ENCODE measurements at regions not wholly inside any gene's neighbourhood (a gene's known extent, or its start where the extent isn't known, plus 50 kb on each side); places are given as distances from the start of the nearest gene placed in this dataset.

GRCh38 chr19:32017176-32017953 is 328.0 kb upstream of the ZNF507 start:
- Histone ChIP-seq H3K4me1 (ENCODE audit: control insufficient read depth in 1 of 2, insufficient read depth in 2 of 2, low read depth in 1 of 2, low read length in 1 of 2) (peaks cover 0 to 3% of the 10 kb centered on the region in 2 experiments; a peak in 1 of 4 replicates), H3K4me3 (ENCODE audit: low read depth in 2 of 2, low read length in 1 of 2) (no peak overlapping the region), H3F3A (replicated peaks; ENCODE audit: insufficient read depth) (no peaks in the 10 kb centered on the region), H3K9ac (no peak overlapping the region), H2AFZ (ENCODE audit: low read depth) (no peak overlapping the region), H3K36me3 (replicated peaks in 1 of 2; ENCODE audit: control insufficient read depth in 1 of 2, insufficient read depth in 2 of 2, low read length in 1 of 2) (no peaks in the 10 kb centered on the region), H3K79me2 (ENCODE audit: insufficient read depth) (no peaks in the 10 kb centered on the region), H3K27me3 (ENCODE audit: insufficient read depth) (no peaks in the 10 kb centered on the region), H3K4me2 (no peak overlapping the region), H3K9me3 (no peaks in the 10 kb centered on the region), H4K20me1 (ENCODE audit: insufficient read depth) (no peaks in the 10 kb centered on the region), H3K9me2 (no peaks in the 10 kb centered on the region), H3K27ac (ENCODE audit: low read depth in 2 of 2, low read length in 1 of 2) (no peak overlapping the region)
- ChIA-PET CTCF (no interaction called here), POLR2A (no interaction called here)
- DNase-seq = no peak
- 20% methylated on average over 9 of the region's 9 CpGs for WGBS (ENCODE audit: low lambda C conversion rate)
- no peak for TF ChIP-seq TEAD4 (IDR thresholded peaks at IDR 0.05; ENCODE audit: borderline replicate concordance, insufficient read depth)
- no peak for TF ChIP-seq RAD21 (IDR thresholded peaks at IDR 0.05; ENCODE audit: low read length)
- no peak for TF ChIP-seq EP300 (IDR thresholded peaks at IDR 0.05; ENCODE audit: borderline replicate concordance in 1 of 2, low read depth in 1 of 2, low read length in 1 of 2)
- no peak for TF ChIP-seq ZBTB33 (IDR thresholded peaks at IDR 0.05; ENCODE audit: borderline replicate concordance, low read depth)
- TF ChIP-seq CHD2 (IDR thresholded peaks at IDR 0.05; ENCODE audit: low read length, partially characterized antibody) = no peak
- no peak for TF ChIP-seq TCF12 (IDR thresholded peaks at IDR 0.05)
- TF ChIP-seq SMC3 (IDR thresholded peaks at IDR 0.05; ENCODE audit: low read depth, low read length) = no peak
- no peak for TF ChIP-seq SIN3A (IDR thresholded peaks at IDR 0.05; ENCODE audit: borderline replicate concordance, low read depth, low read length)
- TF ChIP-seq REST (IDR thresholded peaks at IDR 0.05; ENCODE audit: low read depth, low read length) = no peak
- no peak for TF ChIP-seq TAF1 (IDR thresholded peaks at IDR 0.05; ENCODE audit: borderline replicate concordance, low read depth, low read length)
- no peak for TF ChIP-seq POLR2AphosphoS5 (IDR thresholded peaks at IDR 0.05; ENCODE audit: low read depth, low read length)
- TF ChIP-seq RFX5 (IDR thresholded peaks at IDR 0.05; ENCODE audit: low read length) = no peak
- no peak for TF ChIP-seq MEF2A (IDR thresholded peaks at IDR 0.05; ENCODE audit: borderline replicate concordance, low read depth)
- no peak for TF ChIP-seq YY1 (IDR thresholded peaks at IDR 0.05; ENCODE audit: low read depth)

Measured in SK-N-SH (cell line).